Thoracic aorta (tissue), 2 donors: ENCODE measurements at regions not wholly inside any gene's neighbourhood (a gene's known extent, or its start where the extent isn't known, plus 50 kb on each side); places are given as distances from the start of the nearest gene placed in this dataset.

ENCODE experiments used
- ATAC-seq: fragments of 150-250 bp; one replicate; pipeline ENCODE4 v1.8.0; 2017; ENCODE audit warnings: low read depth; ENCODE audit not compliant: insufficient number of reproducible peaks, low FRiP score
- DNase-seq: peaks from one replicate; pipeline ENCODE4 v3.0.0-alpha.2; 2020; ENCODE audit warnings: low spot score
- H3K27ac ChIP-seq, 2 donors: fragments of 200-600 bp; sonication (generic); 1 replicate in 1 of 2; 2 replicates in 1 of 2; pipeline ENCODE4 v1.5.1; 2016; ENCODE audit warnings: mild to moderate bottlenecking in 2 of 2, moderate library complexity in 2 of 2
- H3K27me3 ChIP-seq: fragments of 200-600 bp; sonication (generic); replicated peaks from 2 replicates; pipeline ENCODE4 v1.6.0; 2016; ENCODE audit warnings: mild to moderate bottlenecking; ENCODE audit not compliant: insufficient read depth
- H3K36me3 ChIP-seq: fragments of 200-600 bp; sonication (generic); one replicate; pipeline ENCODE4 v1.5.1; 2016
- H3K4me1 ChIP-seq, 2 donors: fragments of 200-600 bp; sonication (generic); 1 replicate in 1 of 2; 2 replicates in 1 of 2; pipeline versions ENCODE4 v1.5.1 to v1.6.0; 2016; ENCODE audit warnings: low read depth in 2 of 2, mild to moderate bottlenecking in 1 of 2; ENCODE audit not compliant: control insufficient read depth in 1 of 2
- H3K4me3 ChIP-seq: fragments of 200-600 bp; sonication (generic); 2 replicates; pipeline ENCODE4 v1.5.1; 2016; ENCODE audit warnings: mild to moderate bottlenecking
- H3K9me3 ChIP-seq: fragments of 200-600 bp; sonication (generic); 2 replicates; pipeline ENCODE4 v1.5.1; 2016
- TF ChIP-seq, protein P1 (sequence below): fragments of 200-600 bp; sonication (generic); IDR thresholded peaks from one replicate; pipeline ENCODE4 v1.5.1; 2019; ENCODE audit warnings: antibody characterized with exemption

GRCh38 chr3:78070188-78070587 lies 1030.3 kb downstream of the ROBO2 start:
- Histone ChIP-seq H3K27ac (no peak overlapping the region), H3K27me3 (no peaks in the 10 kb centered on the region), H3K4me3 (no peak overlapping the region), H3K9me3 (no peaks in the 10 kb centered on the region), H3K36me3 (no peaks in the 10 kb centered on the region), H3K4me1 (no peaks in the 10 kb centered on the region)
- DNase-seq, result no peak
- TF ChIP-seq, protein P1, sequence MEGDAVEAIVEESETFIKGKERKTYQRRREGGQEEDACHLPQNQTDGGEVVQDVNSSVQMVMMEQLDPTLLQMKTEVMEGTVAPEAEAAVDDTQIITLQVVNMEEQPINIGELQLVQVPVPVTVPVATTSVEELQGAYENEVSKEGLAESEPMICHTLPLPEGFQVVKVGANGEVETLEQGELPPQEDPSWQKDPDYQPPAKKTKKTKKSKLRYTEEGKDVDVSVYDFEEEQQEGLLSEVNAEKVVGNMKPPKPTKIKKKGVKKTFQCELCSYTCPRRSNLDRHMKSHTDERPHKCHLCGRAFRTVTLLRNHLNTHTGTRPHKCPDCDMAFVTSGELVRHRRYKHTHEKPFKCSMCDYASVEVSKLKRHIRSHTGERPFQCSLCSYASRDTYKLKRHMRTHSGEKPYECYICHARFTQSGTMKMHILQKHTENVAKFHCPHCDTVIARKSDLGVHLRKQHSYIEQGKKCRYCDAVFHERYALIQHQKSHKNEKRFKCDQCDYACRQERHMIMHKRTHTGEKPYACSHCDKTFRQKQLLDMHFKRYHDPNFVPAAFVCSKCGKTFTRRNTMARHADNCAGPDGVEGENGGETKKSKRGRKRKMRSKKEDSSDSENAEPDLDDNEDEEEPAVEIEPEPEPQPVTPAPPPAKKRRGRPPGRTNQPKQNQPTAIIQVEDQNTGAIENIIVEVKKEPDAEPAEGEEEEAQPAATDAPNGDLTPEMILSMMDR, result no peak
- ATAC-seq, result no peak

- Histone ChIP-seq H3K36me3 (no peaks in the 10 kb centered on the region), H3K9me3 (no peaks in the 10 kb centered on the region), H3K27ac (no peak overlapping the region), H3K4me3 (no peak overlapping the region), H3K27me3 (no peaks in the 10 kb centered on the region), H3K4me1 (peaks cover 6% of the 10 kb centered on the region in 2 donors)
- TF ChIP-seq, protein P1, result no peak
- no peak for DNase-seq
- no peak for ATAC-seq
Measured at GRCh38 chr3:78076379-78076778, 1036.5 kb downstream of the ROBO2 start.

- H3K27me3 ChIP-seq, result no peaks in the 10 kb centered on the region
- no peak for ATAC-seq
- H3K36me3 ChIP-seq, result no peaks in the 10 kb centered on the region
- no peak overlapping the region for H3K27ac ChIP-seq
- no peaks in the 10 kb centered on the region for H3K9me3 ChIP-seq
- no peak overlapping the region for H3K4me3 ChIP-seq
- H3K4me1 ChIP-seq, result peaks cover 6% of the 10 kb centered on the region in 2 donors
- no peak for DNase-seq
- TF ChIP-seq, protein P1, result no peak
Measured at GRCh38 chr3:78077178-78077577, 1037.3 kb downstream of the ROBO2 start.

- DNase-seq (no peak), ATAC-seq (no peak)
- H3K36me3 ChIP-seq, result no peaks in the 10 kb centered on the region
- no peaks in the 10 kb centered on the region for H3K27me3 ChIP-seq
- peaks cover 6% of the 10 kb centered on the region in 2 donors for H3K4me1 ChIP-seq
- H3K9me3 ChIP-seq, result no peaks in the 10 kb centered on the region
- no peak overlapping the region for H3K27ac ChIP-seq
- H3K4me3 ChIP-seq, result no peak overlapping the region
- TF ChIP-seq, protein P1, result no peak
Measured at GRCh38 chr3:78077842-78078241, 1037.9 kb downstream of the ROBO2 start.

- Histone ChIP-seq H3K4me1 (peaks cover 6% of the 10 kb centered on the region in 2 donors), H3K9me3 (no peaks in the 10 kb centered on the region), H3K27ac (no peak overlapping the region), H3K27me3 (no peaks in the 10 kb centered on the region), H3K36me3 (no peaks in the 10 kb centered on the region), H3K4me3 (no peak overlapping the region)
- TF ChIP-seq, protein P1, result no peak
- ATAC-seq (no peak), DNase-seq (no peak)
Measured at GRCh38 chr3:78079514-78079913, 1039.6 kb downstream of the ROBO2 start.
